ENCODE measurements at regions not wholly inside any gene's neighbourhood (a gene's known extent, or its start where the extent isn't known, plus 50 kb on each side); places are given as distances from the start of the nearest gene placed in this dataset.

DNA sequence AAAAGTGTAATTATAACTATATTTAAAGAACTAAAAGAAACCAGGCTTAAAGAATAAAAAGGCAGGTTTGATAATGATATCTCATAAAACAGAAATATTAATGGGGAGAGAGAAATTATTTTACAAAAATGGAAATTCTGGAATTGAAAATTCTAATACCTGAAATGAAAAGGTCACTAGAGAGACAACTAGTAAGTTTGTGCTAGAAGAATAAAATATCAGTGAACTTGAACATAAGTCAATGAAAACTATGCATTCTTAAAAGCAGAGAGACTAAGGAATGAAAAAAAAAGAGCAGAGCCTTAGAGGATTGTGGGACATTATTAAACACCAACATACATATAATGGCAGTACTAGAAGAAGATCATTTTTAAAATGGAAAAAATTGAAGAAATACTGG lies 1475.0 kb upstream of the ZEB2 start:
- no peaks in the 10 kb centered on the region for H3K79me2 ChIP-seq (ENCODE audit: insufficient read depth, low read length)
- no peaks in the 10 kb centered on the region for H4K20me1 ChIP-seq (ENCODE audit: insufficient read depth)
- H3K36me3 ChIP-seq (ENCODE audit: control insufficient read depth in 1 of 2, insufficient read depth in 2 of 2, low read length in 2 of 2), result no peaks in the 10 kb centered on the region
- no peaks in the 10 kb centered on the region for H3K9me3 ChIP-seq (ENCODE audit: control insufficient read depth in 1 of 2, insufficient read depth in 1 of 2, low read depth in 1 of 2, low read length in 2 of 2)
- H3K27me3 ChIP-seq (ENCODE audit: insufficient read depth, low read length), result no peaks in the 10 kb centered on the region
- no peak for ATAC-seq
- ChIA-PET RAD21 (ENCODE audit: low non-redundant PET in 1 of 2, low total read pairs in 2 of 2, uncharacterized antibody in 2 of 2, unreplicated experiment in 2 of 2) (no interaction called here), CTCF (no interaction called here), POLR2A (no interaction called here)
- H3K9me2 ChIP-seq (ENCODE audit: insufficient read depth), result no peaks in the 10 kb centered on the region
- no peak overlapping the region for H3K4me2 ChIP-seq (ENCODE audit: low read length)
- no peak overlapping the region for H2AFZ ChIP-seq (ENCODE audit: low read depth, low read length, poor library complexity, severe bottlenecking)
- BruUV-seq (replicated peaks), result no TSS peak
- TF ChIP-seq, protein P1, sequence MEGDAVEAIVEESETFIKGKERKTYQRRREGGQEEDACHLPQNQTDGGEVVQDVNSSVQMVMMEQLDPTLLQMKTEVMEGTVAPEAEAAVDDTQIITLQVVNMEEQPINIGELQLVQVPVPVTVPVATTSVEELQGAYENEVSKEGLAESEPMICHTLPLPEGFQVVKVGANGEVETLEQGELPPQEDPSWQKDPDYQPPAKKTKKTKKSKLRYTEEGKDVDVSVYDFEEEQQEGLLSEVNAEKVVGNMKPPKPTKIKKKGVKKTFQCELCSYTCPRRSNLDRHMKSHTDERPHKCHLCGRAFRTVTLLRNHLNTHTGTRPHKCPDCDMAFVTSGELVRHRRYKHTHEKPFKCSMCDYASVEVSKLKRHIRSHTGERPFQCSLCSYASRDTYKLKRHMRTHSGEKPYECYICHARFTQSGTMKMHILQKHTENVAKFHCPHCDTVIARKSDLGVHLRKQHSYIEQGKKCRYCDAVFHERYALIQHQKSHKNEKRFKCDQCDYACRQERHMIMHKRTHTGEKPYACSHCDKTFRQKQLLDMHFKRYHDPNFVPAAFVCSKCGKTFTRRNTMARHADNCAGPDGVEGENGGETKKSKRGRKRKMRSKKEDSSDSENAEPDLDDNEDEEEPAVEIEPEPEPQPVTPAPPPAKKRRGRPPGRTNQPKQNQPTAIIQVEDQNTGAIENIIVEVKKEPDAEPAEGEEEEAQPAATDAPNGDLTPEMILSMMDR (IDR thresholded peaks at IDR 0.05 in 2 of 3, conservative IDR thresholded peaks at IDR 0.05 in 1 of 3; ENCODE audit: borderline replicate concordance in 1 of 3, insufficient read depth in 1 of 3, low read depth in 2 of 3, low read length in 2 of 3), result no peak
- TF ChIP-seq FOSL1 (IDR thresholded peaks at IDR 0.05; ENCODE audit: low read depth) (no peak), ZNF274 (IDR thresholded peaks at IDR 0.05; ENCODE audit: low read depth, low read length) (no peak), EGR1 (IDR thresholded peaks at IDR 0.05; ENCODE audit: low read depth) (no peak), EZH2phosphoT487 (IDR thresholded peaks at IDR 0.05; ENCODE audit: borderline replicate concordance) (no peak), CBX3 (IDR thresholded peaks at IDR 0.05; ENCODE audit: low read depth) (no peak), EZH2 (IDR thresholded peaks at IDR 0.05) (no peak), POLR2AphosphoS5 (IDR thresholded peaks at IDR 0.05; ENCODE audit: low read depth, low read length) (no peak), RAD21 (IDR thresholded peaks at IDR 0.05; ENCODE audit: low read depth) (no peak), ZFX (IDR thresholded peaks at IDR 0.05) (no peak), POLR2A (IDR thresholded peaks at IDR 0.05; ENCODE audit: borderline replicate concordance, extremely low read depth, insufficient read depth, insufficient read length) (no peak), YY1 (IDR thresholded peaks at IDR 0.05; ENCODE audit: extremely low read depth, insufficient replicate concordance, low read depth, low read length) (no peak), JUND (IDR thresholded peaks at IDR 0.05) (no peak), TCF7L2 (IDR thresholded peaks at IDR 0.05; ENCODE audit: borderline replicate concordance, extremely low read depth, insufficient read depth, insufficient read length) (no peak)
- TF ChIP-seq, protein P2, sequence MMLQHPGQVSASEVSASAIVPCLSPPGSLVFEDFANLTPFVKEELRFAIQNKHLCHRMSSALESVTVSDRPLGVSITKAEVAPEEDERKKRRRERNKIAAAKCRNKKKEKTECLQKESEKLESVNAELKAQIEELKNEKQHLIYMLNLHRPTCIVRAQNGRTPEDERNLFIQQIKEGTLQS (IDR thresholded peaks at IDR 0.05), result no peak
- TF ChIP-seq, protein P3, sequence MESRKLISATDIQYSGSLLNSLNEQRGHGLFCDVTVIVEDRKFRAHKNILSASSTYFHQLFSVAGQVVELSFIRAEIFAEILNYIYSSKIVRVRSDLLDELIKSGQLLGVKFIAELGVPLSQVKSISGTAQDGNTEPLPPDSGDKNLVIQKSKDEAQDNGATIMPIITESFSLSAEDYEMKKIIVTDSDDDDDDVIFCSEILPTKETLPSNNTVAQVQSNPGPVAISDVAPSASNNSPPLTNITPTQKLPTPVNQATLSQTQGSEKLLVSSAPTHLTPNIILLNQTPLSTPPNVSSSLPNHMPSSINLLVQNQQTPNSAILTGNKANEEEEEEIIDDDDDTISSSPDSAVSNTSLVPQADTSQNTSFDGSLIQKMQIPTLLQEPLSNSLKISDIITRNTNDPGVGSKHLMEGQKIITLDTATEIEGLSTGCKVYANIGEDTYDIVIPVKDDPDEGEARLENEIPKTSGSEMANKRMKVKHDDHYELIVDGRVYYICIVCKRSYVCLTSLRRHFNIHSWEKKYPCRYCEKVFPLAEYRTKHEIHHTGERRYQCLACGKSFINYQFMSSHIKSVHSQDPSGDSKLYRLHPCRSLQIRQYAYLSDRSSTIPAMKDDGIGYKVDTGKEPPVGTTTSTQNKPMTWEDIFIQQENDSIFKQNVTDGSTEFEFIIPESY (IDR thresholded peaks at IDR 0.05; ENCODE audit: extremely low read depth, insufficient replicate concordance, low read length), result no peak
- TF ChIP-seq, protein P4, sequence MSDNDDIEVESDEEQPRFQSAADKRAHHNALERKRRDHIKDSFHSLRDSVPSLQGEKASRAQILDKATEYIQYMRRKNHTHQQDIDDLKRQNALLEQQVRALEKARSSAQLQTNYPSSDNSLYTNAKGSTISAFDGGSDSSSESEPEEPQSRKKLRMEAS (IDR thresholded peaks at IDR 0.05), result no peak
- intact Hi-C loops (cut with micrococcal nuclease), result no loop called here
- H3K4me1 ChIP-seq (ENCODE audit: control insufficient read depth in 1 of 2, insufficient read depth in 2 of 2, low read length in 2 of 2), result no peaks in the 10 kb centered on the region
- no peak overlapping the region for H3K9ac ChIP-seq (ENCODE audit: low read length)
- DNase-seq (ENCODE audit: low read depth, low spot score), result no peak
- H3K27ac ChIP-seq (ENCODE audit: low read depth, low read length), result no peak overlapping the region
- no peak overlapping the region for H3K4me3 ChIP-seq (replicated peaks in 1 of 2; ENCODE audit: low read depth in 1 of 2, low read length in 2 of 2)
